ENCODE measurements at regions not wholly inside any gene's neighbourhood (a gene's known extent, or its start where the extent isn't known, plus 50 kb on each side); places are given as distances from the start of the nearest gene placed in this dataset.

- Histone ChIP-seq H3K4me3 (no peak overlapping the region), H3K27me3 (no peaks in the 10 kb centered on the region), H3K36me3 (no peaks in the 10 kb centered on the region), H3K4me1 (peaks cover 0 to 6% of the 10 kb centered on the region in 2 donors), H3K9me3 (no peaks in the 10 kb centered on the region), H3K27ac (no peak overlapping the region)
- peak; percentile 36 for DNase-seq (ENCODE audit: low spot score)
- no peak for TF ChIP-seq CTCF (IDR thresholded peaks at IDR 0.05)
Observed at GRCh38 chr17:77720946-77721845, 237.3 kb upstream of the TNRC6C start.

- no peak for TF ChIP-seq CTCF (IDR thresholded peaks at IDR 0.05)
- peaks cover 0 to 11% of the 10 kb centered on the region in 2 donors for H3K4me1 ChIP-seq
- H3K27me3 ChIP-seq, result no peaks in the 10 kb centered on the region
- H3K27ac ChIP-seq, result no peak overlapping the region
- DNase-seq (ENCODE audit: low spot score), result no peak
- H3K36me3 ChIP-seq, result no peaks in the 10 kb centered on the region
- no peak overlapping the region for H3K4me3 ChIP-seq
- H3K9me3 ChIP-seq, result no peaks in the 10 kb centered on the region
Observed at GRCh38 chr17:77721846-77722160, 236.7 kb upstream of the TNRC6C start.

- Histone ChIP-seq H3K4me1 (peaks cover 0 to 16% of the 10 kb centered on the region in 2 donors), H3K36me3 (no peaks in the 10 kb centered on the region), H3K4me3 (no peak overlapping the region), H3K27me3 (no peaks in the 10 kb centered on the region), H3K9me3 (no peaks in the 10 kb centered on the region), H3K27ac (no peak overlapping the region)
- DNase-seq (ENCODE audit: low spot score), result peak; percentile 18
- TF ChIP-seq CTCF (IDR thresholded peaks at IDR 0.05), result no peak
Observed at GRCh38 chr17:77722366-77722765, 236.1 kb upstream of the TNRC6C start.

DNA sequence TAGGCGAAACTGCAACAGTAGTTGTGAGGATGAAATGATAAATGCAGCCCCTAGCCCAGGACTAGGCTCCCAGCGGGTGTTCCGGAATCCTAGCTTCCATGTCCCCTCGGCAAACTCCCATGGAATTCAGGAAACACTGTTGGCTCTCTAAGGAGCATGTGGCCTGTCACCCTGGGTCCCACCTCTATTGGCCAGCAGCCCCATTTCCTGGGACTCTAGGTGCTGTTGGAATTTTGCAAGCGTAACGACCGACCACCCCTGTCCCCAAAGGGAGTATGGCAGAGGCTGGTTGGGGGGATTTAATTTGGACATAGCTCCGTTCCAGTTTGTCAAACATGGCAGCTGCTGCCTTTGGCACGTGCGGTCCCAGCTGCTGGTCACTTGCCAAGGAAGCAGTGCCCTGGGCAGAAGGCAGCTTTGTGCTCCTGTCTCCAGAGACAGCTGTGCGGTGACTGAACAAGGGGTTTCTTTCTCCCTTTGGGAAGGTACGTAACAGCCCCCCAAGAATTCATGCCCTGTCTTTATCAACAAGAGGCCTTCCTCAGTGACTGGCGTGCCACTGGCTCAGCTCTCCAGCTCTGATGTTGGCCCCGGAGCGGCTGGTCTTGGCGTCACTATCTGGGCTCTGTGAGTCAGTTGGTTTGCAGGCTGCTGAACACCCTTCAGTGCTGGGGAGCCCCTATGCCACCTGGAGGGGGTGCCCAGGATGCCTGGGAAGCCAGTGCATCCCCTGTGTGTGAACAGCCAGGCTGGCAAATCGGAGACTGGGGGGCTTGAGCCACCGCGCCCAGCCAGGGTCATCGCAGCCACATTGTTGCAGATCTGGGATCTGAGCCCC, 235.2 kb upstream of the TNRC6C start:
- no peak for TF ChIP-seq CTCF (IDR thresholded peaks at IDR 0.05)
- H3K27me3 ChIP-seq, result no peaks in the 10 kb centered on the region
- H3K9me3 ChIP-seq, result no peaks in the 10 kb centered on the region
- H3K36me3 ChIP-seq, result no peaks in the 10 kb centered on the region
- no peak overlapping the region for H3K4me3 ChIP-seq
- H3K4me1 ChIP-seq, result peaks cover 0 to 24% of the 10 kb centered on the region in 2 donors
- peak; percentile 53 for DNase-seq (ENCODE audit: low spot score)
- no peak overlapping the region for H3K27ac ChIP-seq

- Histone ChIP-seq H3K36me3 (no peaks in the 10 kb centered on the region), H3K9me3 (no peaks in the 10 kb centered on the region), H3K27me3 (no peaks in the 10 kb centered on the region), H3K27ac (no peak overlapping the region), H3K4me3 (no peak overlapping the region), H3K4me1 (peaks cover 0 to 30% of the 10 kb centered on the region in 2 donors)
- TF ChIP-seq CTCF (IDR thresholded peaks at IDR 0.05), result no peak
- DNase-seq (ENCODE audit: low spot score), result peak; percentile 32
Observed at GRCh38 chr17:77723909-77724875, 234.3 kb upstream of the TNRC6C start.

Measured in right atrium auricular region (tissue), 2 donors.